ENCODE measurements at regions not wholly inside any gene's neighbourhood (a gene's known extent, or its start where the extent isn't known, plus 50 kb on each side); places are given as distances from the start of the nearest gene placed in this dataset.

DNA sequence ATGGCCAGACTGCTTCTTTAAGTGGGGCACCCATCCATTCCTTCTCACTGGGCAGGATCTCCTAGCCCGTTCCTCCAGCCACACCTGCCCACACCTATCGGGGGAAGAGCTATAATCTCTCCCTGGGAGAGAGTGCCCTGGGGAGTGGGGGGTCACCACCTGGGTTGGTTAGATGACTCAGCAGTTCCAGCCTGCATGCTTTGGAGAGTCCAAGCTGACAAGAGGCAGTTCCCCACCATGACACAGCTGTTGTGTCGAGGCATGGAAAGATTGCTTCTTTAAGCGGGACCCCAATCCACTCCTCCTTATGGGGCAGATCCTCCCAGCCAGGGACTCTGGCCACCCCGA lies 52.6 kb upstream of the PPFIA2 start:
- Mint-ChIP-seq H3K9me3 (peaks cover 23% of the 10 kb centered on the region), H3K27me3 (no peaks in the 10 kb centered on the region), H3K27ac (ENCODE audit: low read depth) (no peak overlapping the region), H3K4me1 (no peaks in the 10 kb centered on the region), H3K4me3 (no peak overlapping the region), H3K36me3 (ENCODE audit: insufficient read depth) (no peaks in the 10 kb centered on the region)
- no peak for ATAC-seq (replicated peaks; ENCODE audit: extremely low read depth, poor library complexity, severe bottlenecking)
- DNase-seq (ENCODE audit: low spot score in 2 of 2) = no peak

DNA sequence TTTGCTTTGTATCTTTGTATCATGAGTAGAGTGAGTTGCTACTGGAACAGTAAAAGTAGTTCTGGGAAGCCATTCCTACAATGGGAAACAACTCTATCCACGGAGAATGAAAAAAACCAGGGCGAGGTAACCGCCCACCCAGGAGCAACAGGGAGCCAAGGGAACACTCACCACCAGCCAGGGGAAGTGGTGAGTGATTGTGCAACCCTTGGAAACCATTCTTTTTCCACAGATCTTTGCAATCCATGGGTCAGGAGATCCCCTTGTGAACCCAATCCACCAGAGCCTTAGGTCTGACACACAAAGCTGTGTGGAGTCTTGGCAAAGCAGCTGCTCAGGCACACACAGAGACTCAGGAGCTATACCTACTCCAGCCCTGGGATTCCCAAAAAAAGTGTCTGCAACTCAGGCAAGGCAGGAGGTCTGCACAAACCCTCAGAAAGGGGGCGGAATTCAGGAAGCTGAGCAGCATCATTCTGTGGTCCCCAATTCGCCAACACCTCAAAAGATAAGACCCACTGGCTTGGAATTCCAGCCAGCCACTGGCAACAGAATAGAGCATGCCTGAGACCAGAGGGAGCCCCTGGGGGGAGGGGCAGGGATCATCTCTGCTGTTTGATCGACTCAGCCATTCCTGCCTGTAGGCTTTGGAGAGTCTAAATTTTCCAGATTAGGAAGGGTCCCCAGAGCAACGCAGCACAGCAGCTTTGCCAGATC lies 52.1 kb upstream of the PPFIA2 start:
- Mint-ChIP-seq H3K36me3 (ENCODE audit: insufficient read depth) (no peaks in the 10 kb centered on the region), H3K9me3 (peaks cover 23% of the 10 kb centered on the region), H3K27ac (ENCODE audit: low read depth) (no peak overlapping the region), H3K4me3 (no peak overlapping the region), H3K4me1 (no peaks in the 10 kb centered on the region), H3K27me3 (no peaks in the 10 kb centered on the region)
- DNase-seq (ENCODE audit: low spot score in 2 of 2) (no peak), ATAC-seq (replicated peaks; ENCODE audit: extremely low read depth, poor library complexity, severe bottlenecking) (no peak)

DNA sequence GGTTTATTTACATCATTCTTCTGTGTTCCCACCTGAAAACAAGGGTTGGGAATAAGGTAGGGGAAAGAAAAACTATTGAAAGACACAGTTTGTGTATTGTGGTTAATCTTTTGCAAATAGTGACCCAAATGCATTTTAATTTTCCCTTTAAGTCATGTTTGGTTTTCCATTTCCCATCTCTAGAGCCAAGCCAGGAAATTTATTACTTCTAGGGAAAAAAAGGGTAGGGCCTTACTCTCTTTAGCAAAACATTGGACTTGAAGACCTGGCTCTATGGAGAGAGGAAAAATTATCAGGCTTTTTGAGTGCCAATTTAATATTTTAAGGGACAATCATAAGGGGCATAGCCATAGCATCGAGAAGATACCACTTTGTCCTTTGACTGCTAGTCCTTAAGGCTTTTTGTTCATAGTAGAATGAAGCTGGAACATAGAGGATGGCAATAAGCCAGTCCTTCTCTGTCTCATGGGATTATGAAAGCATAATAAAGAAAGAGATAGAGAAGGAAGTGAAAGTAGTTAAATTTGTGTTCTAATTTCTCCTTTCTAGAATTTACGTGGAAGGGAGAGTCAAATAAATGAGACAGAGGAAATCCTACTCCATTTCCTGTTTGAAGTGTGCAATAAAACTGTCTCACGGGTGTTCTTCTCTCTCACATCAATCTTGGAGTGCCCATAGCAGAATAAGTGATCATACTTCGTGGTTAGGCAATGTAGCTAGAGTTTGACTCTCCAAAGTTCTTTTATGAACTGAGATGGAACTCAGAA lies 50.9 kb upstream of the PPFIA2 start:
- no peak for ATAC-seq (replicated peaks; ENCODE audit: extremely low read depth, poor library complexity, severe bottlenecking)
- Mint-ChIP-seq H3K4me1 (no peaks in the 10 kb centered on the region), H3K9me3 (peaks cover 22% of the 10 kb centered on the region), H3K27me3 (no peaks in the 10 kb centered on the region), H3K27ac (ENCODE audit: low read depth) (no peak overlapping the region), H3K36me3 (ENCODE audit: insufficient read depth) (no peaks in the 10 kb centered on the region), H3K4me3 (no peak overlapping the region)
- DNase-seq (ENCODE audit: low spot score in 2 of 2) = no peak

- H3K4me1 Mint-ChIP-seq = no peaks in the 10 kb centered on the region
- no peaks in the 10 kb centered on the region for H3K27me3 Mint-ChIP-seq
- no peak for DNase-seq (ENCODE audit: low spot score in 2 of 2)
Measured at GRCh38 chr12:81809113-81809777, 50.1 kb upstream of the PPFIA2 start.

More at GRCh38 chr12:81809113-81809777, 50.1 kb upstream of the PPFIA2 start:
- peaks cover 17% of the 10 kb centered on the region for H3K9me3 Mint-ChIP-seq
- no peaks in the 10 kb centered on the region for H3K36me3 Mint-ChIP-seq (ENCODE audit: insufficient read depth)
- H3K4me3 Mint-ChIP-seq = no peak overlapping the region
- no peak overlapping the region for H3K27ac Mint-ChIP-seq (ENCODE audit: low read depth)
- no peak for ATAC-seq (replicated peaks; ENCODE audit: extremely low read depth, poor library complexity, severe bottlenecking)
